Endothelial cell (in vitro differentiated cells): ENCODE measurements at regions not wholly inside any gene's neighbourhood (a gene's known extent, or its start where the extent isn't known, plus 50 kb on each side); places are given as distances from the start of the nearest gene placed in this dataset.

Experiments
- DNase-seq: peaks from one replicate; pipeline ENCODE4 v3.0.0; 2021; ENCODE audit warnings: low spot score
- H3K27ac Mint-ChIP-seq: one replicate; pipeline ENCODE4 v1.8.0; 2021; ENCODE audit warnings: mixed read lengths, inconsistent platforms; ENCODE audit not compliant: unreplicated experiment
- H3K27me3 Mint-ChIP-seq: one replicate; pipeline ENCODE4 v1.8.0; 2021; ENCODE audit warnings: mild to moderate bottlenecking, moderate library complexity, mixed read lengths, inconsistent platforms; ENCODE audit not compliant: unreplicated experiment
- H3K36me3 Mint-ChIP-seq: one replicate; pipeline ENCODE4 v1.8.0; 2021; ENCODE audit warnings: mild to moderate bottlenecking, low read depth, mixed read lengths, inconsistent platforms; ENCODE audit not compliant: unreplicated experiment
- H3K4me1 Mint-ChIP-seq: one replicate; pipeline ENCODE4 v1.8.0; 2021; ENCODE audit warnings: mild to moderate bottlenecking, mixed read lengths, inconsistent platforms; ENCODE audit not compliant: unreplicated experiment
- H3K4me3 Mint-ChIP-seq: one replicate; pipeline ENCODE4 v1.8.0; 2021; ENCODE audit warnings: mild to moderate bottlenecking, mixed read lengths, inconsistent platforms; ENCODE audit not compliant: unreplicated experiment
- H3K9me3 Mint-ChIP-seq: one replicate; pipeline ENCODE4 v1.8.0; 2021; ENCODE audit warnings: mixed read lengths, inconsistent platforms; ENCODE audit not compliant: unreplicated experiment
- CTCF ChIP-seq: fragments of 200-600 bp; sonication (generic); IDR thresholded peaks from one replicate; pipeline ENCODE4 v1.5.0; 2021; ENCODE audit warnings: antibody characterized with exemption; ENCODE audit not compliant: unreplicated experiment

GRCh38 chr20:39492223-39492797 lies 530.2 kb downstream of the DHX35 start:
- no peak overlapping the region for H3K4me3 Mint-ChIP-seq
- no peak for TF ChIP-seq CTCF
- H3K36me3 Mint-ChIP-seq: no peaks in the 10 kb centered on the region
- no peaks in the 10 kb centered on the region for H3K9me3 Mint-ChIP-seq
- H3K4me1 Mint-ChIP-seq: no peaks in the 10 kb centered on the region
- no peak for DNase-seq
- H3K27ac Mint-ChIP-seq: no peak overlapping the region
- peaks cover 5% of the 10 kb centered on the region for H3K27me3 Mint-ChIP-seq

DNA sequence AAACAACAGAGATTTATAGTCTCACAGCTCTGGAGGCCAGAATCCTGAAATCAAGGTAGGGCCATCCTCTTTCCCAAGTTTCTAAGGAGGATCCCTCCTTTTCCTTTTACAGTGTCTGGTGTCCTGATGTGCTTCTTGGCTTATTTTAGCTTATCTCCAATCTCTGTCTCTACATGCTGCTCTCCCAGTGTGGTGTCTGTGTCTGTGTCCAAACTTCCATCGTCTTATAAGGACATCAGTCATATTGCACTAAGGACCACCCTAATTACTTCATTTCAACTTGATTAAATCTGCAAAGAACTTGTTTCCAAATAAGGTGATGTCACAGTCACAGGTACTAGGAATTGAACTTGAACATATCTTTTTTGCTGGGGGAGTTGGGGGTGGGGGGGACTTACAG lies 529.6 kb downstream of the DHX35 start:
- peaks cover 4% of the 10 kb centered on the region for H3K27me3 Mint-ChIP-seq
- no peak overlapping the region for H3K27ac Mint-ChIP-seq
- no peak overlapping the region for H3K4me3 Mint-ChIP-seq
- no peak for DNase-seq
- H3K36me3 Mint-ChIP-seq: no peaks in the 10 kb centered on the region
- TF ChIP-seq CTCF: no peak
- H3K4me1 Mint-ChIP-seq: no peaks in the 10 kb centered on the region
- no peaks in the 10 kb centered on the region for H3K9me3 Mint-ChIP-seq

DNA sequence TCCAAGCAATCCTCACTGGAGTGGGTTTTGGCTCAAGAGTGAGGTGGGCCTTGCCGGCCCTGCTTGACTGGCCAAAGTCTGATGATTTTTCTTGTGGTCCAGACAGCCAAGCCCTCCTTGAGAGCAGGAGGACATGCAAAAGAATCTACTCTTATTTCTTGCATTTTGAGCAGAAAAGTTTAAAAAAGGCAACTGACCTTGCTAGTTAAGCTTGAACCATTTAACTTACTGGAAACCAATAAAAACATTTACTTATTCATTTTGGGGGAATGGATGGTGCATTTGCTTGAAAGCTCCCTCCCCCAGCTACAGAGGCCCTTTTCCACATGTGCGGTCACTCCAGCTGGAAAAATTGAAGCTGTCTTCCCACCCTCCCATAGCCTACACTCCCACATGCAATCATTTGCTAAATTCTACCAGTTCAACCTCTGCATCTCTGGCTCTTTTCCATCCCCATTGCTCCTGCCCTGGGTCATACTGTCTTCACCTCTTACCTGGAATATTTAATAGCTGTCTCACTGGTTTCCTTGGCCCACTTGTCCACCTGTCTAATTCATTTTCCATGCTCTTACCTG lies 527.9 kb downstream of the DHX35 start:
- no peak overlapping the region for H3K4me3 Mint-ChIP-seq
- peaks cover 4% of the 10 kb centered on the region for H3K27me3 Mint-ChIP-seq
- DNase-seq: no peak
- no peaks in the 10 kb centered on the region for H3K4me1 Mint-ChIP-seq
- no peak overlapping the region for H3K27ac Mint-ChIP-seq
- H3K36me3 Mint-ChIP-seq: no peaks in the 10 kb centered on the region
- no peak for TF ChIP-seq CTCF
- no peaks in the 10 kb centered on the region for H3K9me3 Mint-ChIP-seq

- Mint-ChIP-seq H3K36me3 (no peaks in the 10 kb centered on the region), H3K4me1 (no peaks in the 10 kb centered on the region), H3K4me3 (no peak overlapping the region), H3K9me3 (no peaks in the 10 kb centered on the region), H3K27me3 (no peaks in the 10 kb centered on the region), H3K27ac (no peak overlapping the region)
- no peak for TF ChIP-seq CTCF
- no peak for DNase-seq
These were observed 518.3 kb downstream of the DHX35 start for GRCh38 chr20:39480276-39481043.
